H1 (cell line): ENCODE measurements at regions not wholly inside any gene's neighbourhood (a gene's known extent, or its start where the extent isn't known, plus 50 kb on each side); places are given as distances from the start of the nearest gene placed in this dataset.

Experiments
- CTCF ChIA-PET: fragments of 300-600 bp; sonication (Branson Sonifier 250); formaldehyde crosslinking; loops from one replicate; lab custom pipeline; 2021; ENCODE audit not compliant: partially characterized antibody; lab: Charles Lee
- POLR2A ChIA-PET: fragments of 300-600 bp; sonication (Branson Sonifier 250); formaldehyde crosslinking; loops from one replicate; lab custom pipeline; 2021; ENCODE audit warnings: inconsistent platforms; ENCODE audit not compliant: partially characterized antibody; lab: Charles Lee
- DNase-seq, 2 experiments: peaks; one replicate each; pipeline versions ENCODE4 v3.0.0 to v3.0.0-alpha.2; 2010 to 2022; ENCODE audit warnings: low spot score in 2 of 2, low read depth in 1 of 2, mixed read lengths in 1 of 2
- FAIRE-seq: peaks from 2 replicates; lab custom pipeline; 2011; peaks lifted over from hg19 to GRCh38; lab: Jason Lieb, UNC
- H2AFZ ChIP-seq: 2 replicates; pipeline ENCODE4 v1.8.1; 2012; ENCODE audit warnings: low read length, inconsistent platforms
- H2AK5ac ChIP-seq: 2 replicates; pipeline ENCODE4 v1.6.1; 2013; ENCODE audit warnings: low read depth, low read length
- H2BK120ac ChIP-seq: replicated peaks from 2 replicates; pipeline ENCODE3; 2013; ENCODE audit warnings: low read depth, low read length, inconsistent platforms
- H2BK12ac ChIP-seq: 2 replicates; pipeline ENCODE4 v1.6.1; 2013; ENCODE audit warnings: low read depth, low read length
- H2BK15ac ChIP-seq: 2 replicates; pipeline ENCODE4 v1.6.1; 2013; ENCODE audit warnings: low read length
- H2BK20ac ChIP-seq: 2 replicates; pipeline ENCODE4 v1.6.1; 2013; ENCODE audit warnings: low read length
- H2BK5ac ChIP-seq: 2 replicates; pipeline ENCODE4 v1.6.1; 2013; ENCODE audit warnings: low read depth, low read length
- H3K14ac ChIP-seq: 2 replicates; pipeline ENCODE4 v1.6.1; 2013; ENCODE audit warnings: inconsistent platforms; ENCODE audit not compliant: insufficient read length
- H3K18ac ChIP-seq: 2 replicates; pipeline ENCODE4 v1.6.1; 2013; ENCODE audit warnings: low read length; ENCODE audit errors: extremely low read depth
- H3K23ac ChIP-seq: 2 replicates; pipeline ENCODE4 v1.6.1; 2013; ENCODE audit warnings: inconsistent platforms; ENCODE audit not compliant: insufficient read length
- H3K23me2 ChIP-seq: 2 replicates; pipeline ENCODE4 v1.6.1; 2013; ENCODE audit warnings: low read depth, low read length
- H3K27ac ChIP-seq: 2 replicates; pipeline ENCODE4 v1.6.1; 2011; ENCODE audit warnings: low read depth, low read length, inconsistent platforms
- H3K27me3 ChIP-seq, 4 experiments: replicated peaks in 1 of 4; 1 replicate in 1 of 4; 2 replicates in 3 of 4; pipeline versions ENCODE4 v1.6.1 to v1.8.1; 2011 to 2013; ENCODE audit warnings: low read length in 3 of 4, mild to moderate bottlenecking in 3 of 4, inconsistent platforms in 2 of 4, mixed read lengths in 2 of 4, moderate library complexity in 1 of 4; ENCODE audit not compliant: control insufficient read depth in 3 of 4, insufficient read depth in 3 of 4; ENCODE audit errors: extremely low read depth in 1 of 4
- H3K36me3 ChIP-seq, 4 experiments: 2 replicates each; pipeline versions ENCODE4 v1.6.1 to v1.8.1; 2011 to 2013; ENCODE audit warnings: mild to moderate bottlenecking in 4 of 4, low read length in 3 of 4, moderate library complexity in 2 of 4, control low read depth in 1 of 4, inconsistent platforms in 1 of 4; ENCODE audit not compliant: insufficient read depth in 4 of 4, control insufficient read depth in 2 of 4
- H3K4ac ChIP-seq: replicated peaks from 2 replicates; pipeline ENCODE3; 2013; ENCODE audit warnings: low read length, low read depth, mixed read lengths, inconsistent platforms; ENCODE audit not compliant: insufficient read length
- H3K4me1 ChIP-seq, 4 experiments: replicated peaks in 1 of 4; 1 replicate in 1 of 4; 2 replicates in 3 of 4; pipeline versions ENCODE4 v1.6.1 to v1.8.1; 2011 to 2013; ENCODE audit warnings: low read length in 3 of 4, inconsistent platforms in 2 of 4, mixed read lengths in 1 of 4; ENCODE audit not compliant: insufficient read depth in 4 of 4, control insufficient read depth in 3 of 4
- H3K4me2 ChIP-seq, 2 experiments: 2 replicates each; pipeline versions ENCODE4 v1.6.1 to v1.8.1; 2011 to 2013; ENCODE audit warnings: low read depth in 2 of 2, low read length in 2 of 2, control low read depth in 1 of 2, inconsistent platforms in 1 of 2, mild to moderate bottlenecking in 1 of 2; ENCODE audit not compliant: insufficient read depth in 1 of 2
- H3K4me3 ChIP-seq, 4 experiments: fragments of 200-600, 300-600 bp in 1 of 4; sonication (generic), shearing (Covaris generic), sonication (Bioruptor Twin) in 1 of 4; 2 replicates each; pipeline versions ENCODE4 v1.5.1 to v1.8.1; 2011 to 2016; ENCODE audit warnings: low read length in 4 of 4, low read depth in 3 of 4, control low read depth in 2 of 4, inconsistent platforms in 2 of 4, mild to moderate bottlenecking in 2 of 4, mixed read lengths in 1 of 4, moderate library complexity in 1 of 4; ENCODE audit not compliant: insufficient read depth in 2 of 4; ENCODE audit errors: extremely low read depth in 1 of 4
- H3K56ac ChIP-seq: replicated peaks from 2 replicates; pipeline ENCODE3; 2013; ENCODE audit warnings: low read depth, mild to moderate bottlenecking, mixed read lengths, low read length, inconsistent platforms; ENCODE audit not compliant: insufficient read length
- H3K79me1 ChIP-seq: 2 replicates; pipeline ENCODE4 v1.6.1; 2013; ENCODE audit warnings: low read depth, low read length, control low read depth
- H3K79me2 ChIP-seq, 2 experiments: 2 replicates each; pipeline versions ENCODE4 v1.6.1 to v1.8.1; 2012 to 2013; ENCODE audit warnings: low read length in 2 of 2, mild to moderate bottlenecking in 2 of 2, inconsistent platforms in 1 of 2; ENCODE audit not compliant: insufficient read depth in 2 of 2, control insufficient read depth in 1 of 2
- H3K9ac ChIP-seq, 4 experiments: replicated peaks in 1 of 4; 1 replicate in 1 of 4; 2 replicates in 3 of 4; pipeline versions ENCODE4 v1.6.1 to v1.8.1; 2011 to 2013; ENCODE audit warnings: low read depth in 3 of 4, low read length in 3 of 4, control low read depth in 2 of 4, mild to moderate bottlenecking in 2 of 4, moderate library complexity in 2 of 4, inconsistent platforms in 1 of 4; ENCODE audit errors: extremely low read depth in 1 of 4
- H3K9me3 ChIP-seq, 2 experiments: 2 replicates each; pipeline versions ENCODE4 v1.6.1 to v1.8.1; 2012 to 2013; ENCODE audit warnings: mild to moderate bottlenecking in 2 of 2, moderate library complexity in 2 of 2, control low read depth in 1 of 2, inconsistent platforms in 1 of 2, low read depth in 1 of 2, low read length in 1 of 2, mixed read lengths in 1 of 2; ENCODE audit not compliant: insufficient read depth in 2 of 2
- H4K20me1 ChIP-seq, 2 experiments: replicated peaks in 1 of 2; 2 replicates each; pipeline versions ENCODE3 to v1.8.1; 2011 to 2013; ENCODE audit warnings: inconsistent platforms in 2 of 2, low read length in 2 of 2, mild to moderate bottlenecking in 1 of 2; ENCODE audit not compliant: insufficient read depth in 2 of 2, control insufficient read depth in 1 of 2
- H4K5ac ChIP-seq: 2 replicates; pipeline ENCODE4 v1.6.1; 2013; ENCODE audit warnings: low read length, low read depth, mixed read lengths, inconsistent platforms; ENCODE audit not compliant: insufficient read length
- H4K8ac ChIP-seq: 2 replicates; pipeline ENCODE4 v1.8.0; 2013; ENCODE audit warnings: mild to moderate bottlenecking, moderate library complexity, low read length, inconsistent platforms; ENCODE audit not compliant: insufficient read depth; ENCODE audit errors: extremely low read depth
- H4K91ac ChIP-seq: replicated peaks from 2 replicates; pipeline ENCODE3; 2013; ENCODE audit warnings: low read length, mixed read lengths, inconsistent platforms; ENCODE audit not compliant: insufficient read length
- ATF2 ChIP-seq: IDR thresholded peaks from 2 replicates; pipeline ENCODE4 v1.6.1; 2012; ENCODE audit warnings: low read length, inconsistent platforms
- GABPA ChIP-seq: IDR thresholded peaks from 2 replicates; pipeline ENCODE4 v1.6.1; 2011; ENCODE audit warnings: mild to moderate bottlenecking, low read length, moderate library complexity, borderline replicate concordance; ENCODE audit not compliant: insufficient read depth
- HDAC2 ChIP-seq, 2 experiments: fragments of 300-600 bp in 1 of 2; sonication (generic) in 1 of 2; IDR thresholded peaks; 2 replicates each; pipeline ENCODE4 v1.6.1; 2011 to 2012; ENCODE audit warnings: low read depth in 2 of 2, low read length in 2 of 2, mild to moderate bottlenecking in 2 of 2, moderate library complexity in 2 of 2, borderline replicate concordance in 1 of 2, inconsistent platforms in 1 of 2
- KDM1A ChIP-seq: fragments of 200-600, 300-600 bp; sonication (generic); IDR thresholded peaks from 2 replicates; pipeline ENCODE4 v1.7.1; 2016; ENCODE audit warnings: mild to moderate bottlenecking, low read length, borderline replicate concordance
- NRF1 ChIP-seq: IDR thresholded peaks from 2 replicates; pipeline ENCODE4 v1.6.1; 2011; ENCODE audit warnings: mild to moderate bottlenecking, low read depth, low read length, improper control_type of control experiment
- SAP30 ChIP-seq: fragments of 300-600 bp; sonication (generic); IDR thresholded peaks from 2 replicates; pipeline ENCODE4 v1.7.1; 2012; ENCODE audit warnings: low read length, moderate library complexity, mild to moderate bottlenecking, inconsistent platforms; ENCODE audit not compliant: insufficient read depth, insufficient replicate concordance
- SUZ12 ChIP-seq: fragments of 200-600 bp; sonication (generic); IDR thresholded peaks from 2 replicates; pipeline ENCODE4 v1.6.1; 2012; ENCODE audit warnings: mild to moderate bottlenecking, inconsistent platforms, low read length, moderate library complexity, mixed read lengths
- TAF1 ChIP-seq: IDR thresholded peaks from 2 replicates; pipeline ENCODE4 v1.6.1; 2011; ENCODE audit warnings: mild to moderate bottlenecking, low read depth, low read length
- WGBS, 2 experiments: shearing (Covaris generic) in 1 of 2; methylation state at CpG; one replicate each; pipeline versions ENCODE4 v1.1.6 to v1.1.7; 2013 to 2015; ENCODE audit warnings: low lambda C conversion rate in 2 of 2, mixed read lengths in 2 of 2, inconsistent platforms in 1 of 2, low coverage in 1 of 2, missing lambda C conversion rate in 1 of 2; ENCODE audit not compliant: insufficient replicate concordance in 2 of 2, insufficient coverage in 1 of 2, insufficient read length in 1 of 2; ENCODE audit errors: extremely low coverage in 1 of 2, missing lambda C conversion rate in 1 of 2; 5-methylcytosine and 5-hydroxymethylcytosine counted together

GRCh38 chr4:177587989-177588388, 145.8 kb upstream of the AGA start:
- Histone ChIP-seq H4K20me1 (no peaks in the 10 kb centered on the region), H2BK120ac (no peak overlapping the region), H3K79me2 (no peaks in the 10 kb centered on the region), H3K18ac (no peak overlapping the region), H3K4me3 (no peak overlapping the region), H3K4ac (no peak overlapping the region), H3K79me1 (no peaks in the 10 kb centered on the region), H4K91ac (no peak overlapping the region), H3K23ac (no peak overlapping the region), H2AFZ (no peak overlapping the region), H3K4me2 (no peak overlapping the region), H2BK12ac (no peak overlapping the region), H2BK5ac (no peak overlapping the region), H3K23me2 (no peaks in the 10 kb centered on the region), H3K27ac (no peak overlapping the region), H2AK5ac (no peak overlapping the region), H3K9ac (no peak overlapping the region), H3K14ac (no peak overlapping the region), H3K9me3 (no peaks in the 10 kb centered on the region), H3K4me1 (no peaks in the 10 kb centered on the region), H4K8ac (no peak overlapping the region), H2BK15ac (no peak overlapping the region), H3K36me3 (no peaks in the 10 kb centered on the region), H4K5ac (no peak overlapping the region), H2BK20ac (no peak overlapping the region), H3K56ac (no peak overlapping the region), H3K27me3 (no peaks in the 10 kb centered on the region)
- DNase-seq (no peak), FAIRE-seq (no peak)
- TF ChIP-seq ATF2 (no peak), HDAC2 (IDR thresholded peaks at IDR 0.05; ENCODE audit: borderline replicate concordance in 1 of 2, low read depth in 2 of 2, low read length in 2 of 2) (no peak), KDM1A (no peak), SUZ12 (no peak), NRF1 (no peak), GABPA (no peak), SAP30 (no peak), TAF1 (no peak)
- CTCF ChIA-PET: no interaction called here
- 83% methylated on average over 2 of the region's 2 CpGs; no CpG with 5 or more reads in 1 of the 2 experiments for WGBS, 2 experiments
- POLR2A ChIA-PET: no interaction called here
